Hippocampal formation (tissue), 2 donors: ENCODE measurements at regions not wholly inside any gene's neighbourhood (a gene's known extent, or its start where the extent isn't known, plus 50 kb on each side); places are given as distances from the start of the nearest gene placed in this dataset.

Source experiments
- DNase-seq, 2 donors: peaks; one replicate each; lab custom pipeline; 2025; lab: John Stamatoyannopoulos, UW

GRCh38 chr6:6891125-6891721, 216.5 kb upstream of the RREB1 start:
- no peak for DNase-seq

DNA sequence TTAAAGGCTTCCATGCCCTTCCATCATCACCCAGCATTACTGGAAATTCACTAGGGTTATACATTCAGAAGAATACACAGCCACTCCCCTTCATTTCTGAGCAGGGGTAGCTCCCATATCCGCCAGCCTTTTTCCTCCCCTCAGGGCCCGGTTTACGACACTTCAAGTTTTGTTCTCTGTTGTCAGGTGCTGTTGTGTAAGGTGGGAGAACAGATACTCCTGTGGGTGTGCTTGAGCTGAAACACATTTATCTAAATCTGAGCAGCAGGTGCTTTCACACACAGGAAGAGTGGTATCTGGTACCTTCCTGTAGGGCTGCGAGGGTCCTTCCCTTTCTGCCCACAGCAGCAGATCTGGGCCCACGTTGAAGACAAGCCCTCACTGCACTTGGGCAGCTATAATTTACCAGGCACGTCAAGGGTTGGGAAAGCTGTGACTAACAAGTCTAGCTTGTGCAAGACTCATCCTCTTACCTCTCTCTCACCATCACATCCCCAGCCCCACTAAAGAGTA, 215.8 kb upstream of the RREB1 start:
- DNase-seq: no peak

- no peak for DNase-seq
Observed at GRCh38 chr6:6892744-6893583, 214.8 kb upstream of the RREB1 start.

- DNase-seq: no peak
Observed at GRCh38 chr6:6893701-6894100, 214.1 kb upstream of the RREB1 start.

DNA sequence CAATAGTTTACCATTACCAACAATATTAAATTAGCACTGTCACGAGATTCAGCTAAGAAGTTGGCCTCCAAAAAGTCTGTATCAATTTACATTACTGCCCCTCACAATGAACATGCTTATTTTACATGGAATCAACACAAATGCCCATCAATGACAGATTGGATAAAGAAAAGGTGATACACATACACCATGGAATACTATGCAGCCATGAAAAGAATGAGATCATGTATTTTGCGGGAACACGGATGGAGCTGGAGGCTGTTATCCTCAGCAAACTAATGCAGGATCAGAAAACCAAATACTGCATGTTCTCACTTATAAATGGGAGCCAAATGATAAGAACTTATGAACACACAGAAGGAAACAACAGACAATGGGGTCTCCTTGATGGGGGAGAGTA, 211.8 kb upstream of the RREB1 start:
- DNase-seq: no peak

DNA sequence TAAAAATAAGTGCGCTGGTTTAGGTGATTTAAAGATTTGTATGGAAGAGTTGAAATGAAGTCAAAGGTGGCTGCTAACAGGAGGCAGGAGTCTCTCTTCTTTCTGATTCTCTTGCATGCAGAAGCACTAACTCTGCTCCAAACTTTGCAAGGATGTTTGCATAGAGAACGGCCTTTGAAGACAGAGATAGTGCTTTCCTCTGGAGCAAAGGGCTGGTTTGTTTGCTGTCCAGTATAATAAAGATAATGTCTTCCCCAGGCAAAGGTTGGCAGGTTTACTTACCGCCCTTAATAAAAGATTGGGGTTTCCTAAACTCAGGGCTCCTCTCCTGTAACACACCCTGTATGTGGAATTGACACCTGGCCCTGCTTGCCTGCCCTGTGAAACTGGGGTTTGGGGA, 210.6 kb upstream of the RREB1 start:
- DNase-seq: no peak

- DNase-seq: no peak
Observed at GRCh38 chr6:6900569-6901204, 207.1 kb upstream of the RREB1 start.

- no peak for DNase-seq
Observed at GRCh38 chr6:6901205-6901719, 206.5 kb upstream of the RREB1 start.

DNA sequence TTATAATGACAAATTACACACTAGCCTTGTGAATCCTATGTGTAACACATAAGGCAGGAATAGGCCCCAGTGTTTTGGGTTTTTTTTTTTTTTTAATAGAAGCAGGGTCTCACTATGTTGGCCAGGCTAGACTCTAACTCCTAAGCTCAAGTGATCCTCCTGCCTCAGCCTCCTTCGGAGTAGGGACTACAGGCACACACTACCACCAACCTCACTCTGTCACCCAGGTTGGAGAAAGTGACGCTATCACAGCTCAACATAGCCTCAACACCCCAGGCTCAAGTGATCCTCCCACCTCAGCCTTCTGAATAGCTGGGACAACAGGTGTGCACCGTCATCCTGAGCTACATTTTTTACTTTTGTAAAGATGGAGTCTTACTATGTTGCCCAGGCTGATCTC, 205.8 kb upstream of the RREB1 start:
- no peak for DNase-seq

GRCh38 chr6:6905961-6906518, 201.7 kb upstream of the RREB1 start:
- DNase-seq: no peak

GRCh38 chr6:6906570-6907213, 201.1 kb upstream of the RREB1 start:
- no peak for DNase-seq

DNA sequence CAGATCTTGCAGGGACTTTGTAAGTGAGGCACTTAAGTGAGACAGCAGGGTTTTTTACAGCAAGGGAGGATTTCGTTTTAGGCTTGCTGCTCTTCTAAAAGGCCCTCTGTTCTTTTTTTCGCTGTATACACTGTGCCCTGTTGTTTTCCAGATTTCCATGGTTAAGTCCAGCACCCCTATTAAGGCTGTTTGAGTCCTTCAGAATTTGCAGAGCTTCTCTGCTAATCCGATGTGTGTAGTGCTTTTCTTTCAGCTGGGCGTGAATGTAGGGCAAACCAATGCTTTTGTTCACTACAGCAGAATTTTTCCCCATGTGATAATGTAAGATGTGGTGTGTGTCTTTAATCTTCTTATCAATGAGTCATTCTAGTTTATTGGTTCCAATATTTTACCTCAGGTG, 200.5 kb upstream of the RREB1 start:
- no peak for DNase-seq

DNA sequence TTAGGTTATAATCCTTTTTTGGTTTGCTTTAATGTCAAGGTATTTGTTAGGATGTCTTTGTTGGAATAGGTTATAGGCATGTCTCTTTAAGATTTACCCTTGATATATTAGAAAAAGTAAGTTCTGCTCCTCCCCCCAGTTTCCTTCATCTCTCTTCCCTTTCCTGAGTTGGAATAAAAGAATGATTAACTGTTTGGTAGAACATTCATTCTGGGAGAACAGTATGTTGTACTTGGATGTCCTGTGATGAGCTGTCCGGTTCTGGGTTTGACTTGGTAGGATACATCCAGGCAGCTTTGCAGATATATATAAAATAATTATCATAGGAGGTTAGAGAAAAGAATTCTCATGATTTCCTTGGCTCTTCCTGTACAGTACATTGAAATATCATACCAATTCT, 199.6 kb upstream of the RREB1 start:
- no peak for DNase-seq

GRCh38 chr6:6909111-6909510, 198.7 kb upstream of the RREB1 start:
- no peak for DNase-seq

GRCh38 chr6:6910734-6911295, 196.9 kb upstream of the RREB1 start:
- no peak for DNase-seq

DNA sequence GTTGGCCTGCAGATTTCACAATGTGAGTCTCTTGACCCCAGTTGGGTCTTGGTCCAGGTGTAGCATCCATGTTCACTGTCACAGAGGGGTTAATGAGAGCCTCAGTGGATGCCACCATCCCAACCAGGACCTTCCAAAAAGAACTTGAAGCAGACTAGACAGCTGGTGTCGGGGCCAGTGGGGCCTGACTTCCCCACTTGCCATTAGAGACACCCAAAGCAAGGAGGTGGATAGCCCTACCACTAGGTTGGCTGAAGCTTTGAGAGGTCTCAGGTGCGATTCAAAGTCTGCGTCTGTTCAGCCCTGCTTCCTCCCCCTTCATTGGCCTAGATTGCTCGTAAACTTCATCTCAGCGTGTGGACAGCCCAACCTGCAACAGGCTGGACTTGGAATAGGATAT, 196.4 kb upstream of the RREB1 start:
- no peak for DNase-seq

DNA sequence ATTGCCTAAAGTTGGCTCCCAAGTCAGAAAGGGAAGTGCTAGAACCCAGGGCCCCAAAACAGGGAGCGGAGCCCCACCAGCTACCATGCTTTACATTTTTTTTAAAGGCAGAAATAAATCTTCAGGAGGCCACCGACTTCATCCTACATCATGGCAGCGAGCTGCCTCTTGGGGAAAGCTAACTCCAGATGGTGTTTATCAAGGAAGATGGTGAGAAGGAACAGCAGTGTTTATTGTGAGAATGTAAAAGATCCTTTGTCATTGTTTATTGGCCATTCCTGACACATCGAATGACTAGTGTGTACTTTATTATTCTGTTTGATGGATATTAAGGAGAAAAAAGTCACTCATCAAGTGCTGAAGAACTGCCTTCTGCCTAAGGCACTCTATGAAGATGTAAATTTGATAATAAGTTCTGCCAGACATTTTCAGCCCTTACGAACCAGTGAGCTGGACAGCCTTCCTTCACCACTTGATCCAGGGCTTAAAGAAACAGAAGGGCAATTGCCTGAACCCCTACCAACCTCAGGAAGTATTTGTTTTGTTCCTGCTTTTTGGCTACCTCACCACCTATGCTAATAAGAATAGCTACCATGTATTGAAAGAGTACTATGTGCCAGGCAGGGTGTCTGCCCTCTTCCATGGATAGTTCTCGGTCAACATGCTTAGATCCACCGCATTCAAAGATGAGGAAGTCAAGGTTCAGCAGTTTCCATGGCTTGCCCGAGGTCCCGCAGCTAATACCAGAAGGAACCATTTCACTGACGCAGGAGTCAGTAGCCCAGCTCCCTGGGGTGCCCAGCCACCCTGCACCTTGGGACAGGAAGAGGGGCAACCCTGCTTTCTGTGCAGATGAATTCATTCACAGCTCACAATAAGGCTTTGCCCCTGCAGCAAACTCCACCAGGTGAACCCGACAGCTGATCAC, 194.7 kb upstream of the RREB1 start:
- no peak for DNase-seq

DNA sequence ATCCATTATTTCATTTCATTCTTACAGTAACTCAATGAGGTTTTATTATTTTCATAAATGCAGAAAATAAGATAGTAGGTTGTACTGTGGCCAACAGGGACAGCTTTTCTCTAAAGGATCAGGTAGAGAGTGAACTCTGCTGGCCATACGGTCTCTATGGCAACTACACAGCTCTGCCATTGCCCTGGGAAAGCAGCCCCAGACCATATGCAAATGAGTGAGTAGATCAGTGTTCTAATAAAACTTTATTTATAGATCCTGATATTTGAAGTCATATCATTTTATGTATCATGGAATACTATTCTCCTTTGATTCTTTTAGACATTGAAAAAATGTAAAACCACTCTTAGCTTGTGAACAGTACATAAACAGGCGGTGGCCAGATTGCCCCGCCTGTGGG, 192.5 kb upstream of the RREB1 start:
- DNase-seq: no peak

GRCh38 chr6:6915813-6916547, 191.8 kb upstream of the RREB1 start:
- peak in 1 of 2 donors; percentile 39 for DNase-seq

- DNase-seq: no peak
Observed at GRCh38 chr6:6916598-6916997, 191.2 kb upstream of the RREB1 start.
